ENCODE measurements at regions not wholly inside any gene's neighbourhood (a gene's known extent, or its start where the extent isn't known, plus 50 kb on each side); places are given as distances from the start of the nearest gene placed in this dataset.
"Not testable (repeated sequence)": the region's sequence is repeated elsewhere in the genome, so short reads cannot be mapped to it uniquely, and the experiment has no call there.

DNA sequence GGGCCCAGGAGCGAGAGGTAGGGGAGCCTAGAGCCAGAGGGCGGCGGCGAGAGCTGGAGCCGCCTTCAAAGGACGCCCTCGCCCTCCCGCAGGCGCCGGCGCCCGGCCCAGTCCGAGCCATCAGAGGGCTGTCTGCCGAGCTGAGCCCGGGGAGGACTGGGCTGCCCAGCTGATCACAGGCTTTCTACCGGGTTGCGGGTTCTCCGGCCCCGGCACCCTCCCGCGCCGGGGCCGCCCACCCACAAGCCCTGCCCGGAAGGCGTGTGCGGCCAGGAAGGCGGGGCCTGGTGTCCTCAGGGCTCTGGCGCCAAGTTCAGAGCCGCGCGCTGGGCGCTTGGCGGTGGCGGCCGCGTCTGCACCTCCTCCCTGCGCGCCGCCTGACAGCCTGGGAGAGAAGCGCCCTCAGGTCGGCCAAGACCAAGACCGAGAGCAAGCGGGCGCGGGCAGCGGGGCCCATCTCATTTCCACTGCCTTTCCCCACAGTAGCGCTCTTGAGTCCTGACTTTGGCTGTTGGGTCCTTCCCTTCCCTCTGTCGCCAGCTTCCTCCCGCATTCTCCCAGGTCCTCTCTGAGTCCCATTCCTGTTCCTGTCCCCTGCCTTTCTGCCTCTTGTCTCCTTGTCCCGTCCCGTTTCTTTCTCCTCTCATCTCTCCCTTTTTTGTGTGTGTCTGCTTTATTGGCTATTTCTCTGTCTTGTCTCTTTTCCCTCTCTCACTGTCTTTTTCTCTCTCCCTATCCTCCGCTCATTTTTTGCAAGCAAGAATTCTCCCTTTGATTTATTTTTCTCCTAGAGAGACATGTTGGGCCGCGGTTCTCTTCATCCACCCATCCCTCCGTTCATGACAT lies 60.6 kb upstream of the MSMB start:
- peak; percentile 51 for DNase-seq (ENCODE audit: low spot score)
- in situ Hi-C loops (cut with MboI; ENCODE audit: low pct_unique_long_range_greater_than_20kb, low sequenced_read_pairs, unreplicated experiment) = loop anchor here (5.0 kb wide), 1 partner anchor 176 kb away; no protein-coding TSS in a partner anchor
- TF ChIP-seq, protein P1, sequence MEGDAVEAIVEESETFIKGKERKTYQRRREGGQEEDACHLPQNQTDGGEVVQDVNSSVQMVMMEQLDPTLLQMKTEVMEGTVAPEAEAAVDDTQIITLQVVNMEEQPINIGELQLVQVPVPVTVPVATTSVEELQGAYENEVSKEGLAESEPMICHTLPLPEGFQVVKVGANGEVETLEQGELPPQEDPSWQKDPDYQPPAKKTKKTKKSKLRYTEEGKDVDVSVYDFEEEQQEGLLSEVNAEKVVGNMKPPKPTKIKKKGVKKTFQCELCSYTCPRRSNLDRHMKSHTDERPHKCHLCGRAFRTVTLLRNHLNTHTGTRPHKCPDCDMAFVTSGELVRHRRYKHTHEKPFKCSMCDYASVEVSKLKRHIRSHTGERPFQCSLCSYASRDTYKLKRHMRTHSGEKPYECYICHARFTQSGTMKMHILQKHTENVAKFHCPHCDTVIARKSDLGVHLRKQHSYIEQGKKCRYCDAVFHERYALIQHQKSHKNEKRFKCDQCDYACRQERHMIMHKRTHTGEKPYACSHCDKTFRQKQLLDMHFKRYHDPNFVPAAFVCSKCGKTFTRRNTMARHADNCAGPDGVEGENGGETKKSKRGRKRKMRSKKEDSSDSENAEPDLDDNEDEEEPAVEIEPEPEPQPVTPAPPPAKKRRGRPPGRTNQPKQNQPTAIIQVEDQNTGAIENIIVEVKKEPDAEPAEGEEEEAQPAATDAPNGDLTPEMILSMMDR (IDR thresholded peaks at IDR 0.05; ENCODE audit: extremely low read depth, insufficient read depth, missing control alignments) = no peak

DNA sequence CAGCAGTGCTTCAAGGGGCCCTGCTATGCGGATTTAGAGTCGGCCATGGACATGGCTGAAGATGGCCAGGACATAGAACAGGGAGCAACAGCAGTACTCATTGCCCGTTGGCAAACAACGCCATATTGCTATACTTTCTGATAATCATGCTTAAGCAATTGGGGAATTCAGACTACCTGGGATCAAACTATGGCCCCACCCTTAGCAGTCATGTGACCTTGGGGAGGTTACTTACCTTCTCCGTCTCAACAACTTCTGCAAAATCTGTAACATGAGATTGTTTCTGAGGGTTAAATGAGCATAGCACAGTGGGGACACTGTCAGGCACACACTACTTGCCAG lies 62.1 kb upstream of the MSMB start:
- not testable (repeated sequence) for DNase-seq (ENCODE audit: low spot score)
- in situ Hi-C loops (cut with MboI; ENCODE audit: low pct_unique_long_range_greater_than_20kb, low sequenced_read_pairs, unreplicated experiment) = loop anchor here (5.0 kb wide), 1 partner anchor 174 kb away; no protein-coding TSS in a partner anchor

DNA sequence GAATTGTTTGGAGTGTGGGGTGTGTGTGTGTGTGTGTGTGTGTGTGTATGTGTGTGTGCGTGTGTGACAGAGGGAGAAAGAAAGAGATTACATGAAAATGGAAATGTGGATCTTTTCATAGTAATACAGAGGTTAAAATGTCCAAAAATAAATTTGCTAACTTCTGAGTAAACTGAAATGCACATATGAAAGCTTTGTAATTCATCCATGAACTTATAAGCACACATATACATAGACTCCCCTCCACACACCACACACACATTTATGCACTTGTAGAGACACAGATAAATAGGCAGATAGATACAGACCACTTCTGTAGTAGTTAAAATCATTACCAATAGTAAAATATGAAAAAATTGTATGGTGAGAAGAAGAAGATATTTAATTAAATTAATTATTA lies 108.2 kb upstream of the MSMB start:
- in situ Hi-C loops (cut with MboI; ENCODE audit: low pct_unique_long_range_greater_than_20kb, low sequenced_read_pairs, unreplicated experiment); DNase-seq (ENCODE audit: low spot score): not testable (repeated sequence)

DNA sequence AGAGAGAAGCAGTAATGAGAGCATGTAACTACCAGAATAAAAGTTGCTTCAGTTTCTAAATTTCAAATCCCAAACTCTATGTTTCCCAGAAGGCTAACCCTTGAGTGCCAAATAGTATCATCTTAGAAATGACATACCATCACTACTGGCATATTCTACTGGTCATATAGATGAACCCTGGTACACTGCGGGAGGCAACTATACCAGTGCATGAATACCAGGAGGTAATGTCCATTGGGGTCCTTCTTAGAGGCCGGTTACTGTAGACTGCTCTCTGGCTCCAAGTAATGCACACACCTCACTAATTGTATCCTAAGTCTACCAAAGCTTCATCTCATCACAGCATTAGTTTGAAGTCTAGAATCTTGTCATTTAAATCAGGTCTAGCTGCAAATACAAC lies 108.6 kb upstream of the MSMB start:
- DNase-seq (ENCODE audit: low spot score); in situ Hi-C loops (cut with MboI; ENCODE audit: low pct_unique_long_range_greater_than_20kb, low sequenced_read_pairs, unreplicated experiment): not testable (repeated sequence)

DNA sequence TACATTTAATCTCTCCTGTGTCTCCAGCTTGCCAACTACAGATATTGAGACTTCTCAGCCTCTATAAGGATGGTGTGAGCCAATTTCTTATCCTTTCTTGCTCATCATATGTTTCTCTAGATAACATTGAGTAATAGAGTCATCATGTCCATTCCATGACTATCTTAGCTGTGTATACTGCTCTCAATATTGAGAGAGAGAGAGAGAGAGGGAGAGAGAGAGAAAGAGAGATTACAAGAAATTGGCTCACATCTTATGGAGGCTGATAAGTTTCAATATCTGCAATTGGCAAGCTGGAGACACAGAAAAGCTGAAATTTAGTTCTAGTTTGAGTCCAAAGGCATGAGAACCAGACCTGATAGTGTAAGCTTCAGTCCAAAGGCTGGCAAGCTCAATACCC lies 110.8 kb upstream of the MSMB start:
- in situ Hi-C loops (cut with MboI; ENCODE audit: low pct_unique_long_range_greater_than_20kb, low sequenced_read_pairs, unreplicated experiment); DNase-seq (ENCODE audit: low spot score): not testable (repeated sequence)

DNA sequence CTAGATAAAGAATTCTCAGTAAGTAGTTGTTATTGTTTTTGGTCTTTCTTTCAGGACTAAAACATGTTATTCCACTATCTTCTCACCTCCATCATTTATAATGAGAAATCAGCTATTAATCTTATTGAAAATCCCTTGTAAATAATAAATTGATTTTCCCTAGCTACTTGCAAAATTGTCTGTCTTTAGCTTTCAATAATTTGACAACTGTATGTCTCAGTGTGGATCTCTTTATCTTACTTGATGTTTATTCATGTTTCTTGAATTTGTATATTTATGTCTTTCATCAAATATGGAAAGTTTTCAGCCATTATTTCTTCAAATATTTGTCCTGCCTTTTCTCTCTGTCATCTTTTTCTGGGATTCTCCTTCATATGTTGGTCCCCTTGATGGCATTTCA lies 117.1 kb upstream of the ANTXRL start:
- TF ChIP-seq, protein P1 (IDR thresholded peaks at IDR 0.05; ENCODE audit: extremely low read depth, insufficient read depth, missing control alignments) = no peak
- no peak for DNase-seq (ENCODE audit: low spot score)
- in situ Hi-C loops (cut with MboI; ENCODE audit: low pct_unique_long_range_greater_than_20kb, low sequenced_read_pairs, unreplicated experiment) = no loop called here

DNA sequence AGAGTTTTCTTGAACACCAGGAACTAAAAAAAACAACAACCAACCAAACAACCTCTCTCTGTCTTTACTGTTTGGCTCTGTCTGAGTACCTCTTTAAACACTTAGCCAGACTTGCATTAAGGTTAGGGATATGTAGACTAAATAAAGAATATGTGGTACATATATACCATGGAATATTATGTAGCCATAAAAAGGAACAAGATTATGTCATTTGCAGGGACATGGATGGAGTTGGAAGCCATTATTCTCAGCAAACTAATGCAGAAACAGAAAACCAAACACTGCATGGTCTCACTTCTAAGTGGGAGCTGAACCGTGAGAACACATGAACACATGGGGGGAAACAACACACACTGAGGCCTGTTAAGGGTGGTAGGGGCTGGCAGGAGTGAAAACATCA lies 116.0 kb upstream of the ANTXRL start:
- TF ChIP-seq, protein P1 (IDR thresholded peaks at IDR 0.05; ENCODE audit: extremely low read depth, insufficient read depth, missing control alignments) = no peak
- no peak for DNase-seq (ENCODE audit: low spot score)
- in situ Hi-C loops (cut with MboI; ENCODE audit: low pct_unique_long_range_greater_than_20kb, low sequenced_read_pairs, unreplicated experiment) = no loop called here

DNA sequence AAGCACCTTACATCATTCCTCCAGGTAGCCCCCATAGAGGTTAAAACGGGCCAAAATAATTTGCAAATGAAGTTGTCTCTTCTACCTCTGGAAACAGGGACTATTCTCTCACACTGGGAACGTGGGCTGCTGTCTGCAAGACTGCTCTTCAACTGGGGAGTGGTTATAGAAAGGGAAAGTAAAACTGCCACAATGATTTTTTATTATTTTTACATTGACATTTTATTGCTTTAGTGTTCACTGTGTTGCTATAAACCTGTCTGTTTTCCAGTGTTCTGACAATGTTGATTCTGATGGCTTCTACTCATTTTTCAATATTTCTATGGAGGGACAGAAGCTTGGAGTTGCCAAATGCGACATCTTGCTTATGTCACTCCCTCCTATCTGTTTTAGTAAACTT lies 115.1 kb upstream of the ANTXRL start:
- in situ Hi-C loops (cut with MboI; ENCODE audit: low pct_unique_long_range_greater_than_20kb, low sequenced_read_pairs, unreplicated experiment) = no loop called here
- DNase-seq (ENCODE audit: low spot score) = no peak
- TF ChIP-seq, protein P1 (IDR thresholded peaks at IDR 0.05; ENCODE audit: extremely low read depth, insufficient read depth, missing control alignments) = no peak

DNA sequence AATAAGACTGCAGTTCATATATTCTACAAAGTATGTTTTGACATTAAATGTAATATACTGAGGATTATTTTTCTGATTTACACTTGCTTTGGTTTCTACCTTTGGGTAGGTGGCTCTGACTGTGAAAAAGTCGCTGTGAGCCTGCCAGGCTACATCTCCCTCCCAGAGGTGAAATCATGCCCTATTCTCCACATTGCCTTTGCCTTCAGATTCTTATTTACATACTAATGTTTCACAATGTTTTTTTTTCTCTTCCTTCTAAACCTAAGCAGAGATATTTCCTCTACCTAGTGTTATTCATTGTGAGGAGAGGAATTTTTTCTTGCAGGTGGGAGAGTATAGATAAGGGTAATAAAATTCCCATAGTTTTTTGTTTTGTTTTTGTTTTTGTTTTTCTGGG lies 111.5 kb upstream of the ANTXRL start:
- in situ Hi-C loops (cut with MboI; ENCODE audit: low pct_unique_long_range_greater_than_20kb, low sequenced_read_pairs, unreplicated experiment) = no loop called here
- TF ChIP-seq, protein P1 (IDR thresholded peaks at IDR 0.05; ENCODE audit: extremely low read depth, insufficient read depth, missing control alignments) = no peak
- no peak for DNase-seq (ENCODE audit: low spot score)
